ENCODE measurements at regions not wholly inside any gene's neighbourhood (a gene's known extent, or its start where the extent isn't known, plus 50 kb on each side); places are given as distances from the start of the nearest gene placed in this dataset.
A peak's percentile ranks its signal among the peaks of the same experiment; 100 is the strongest.

GRCh38 chr2:83587309-83587708 is 871.8 kb downstream of the SUCLG1 start:
- H3K27ac ChIP-seq (ENCODE audit: low read length): no peak overlapping the region
- no peak overlapping the region for H3K9ac ChIP-seq (ENCODE audit: low read length)
- H2AFZ ChIP-seq (ENCODE audit: low read length): no peak overlapping the region
- no peak overlapping the region for H3K4me3 ChIP-seq (ENCODE audit: low read length)
- no peak for DNase-seq
- H3K4me2 ChIP-seq (ENCODE audit: low read depth, low read length): no peak overlapping the region
- no peaks in the 10 kb centered on the region for H3K27me3 ChIP-seq (replicated peaks; ENCODE audit: insufficient read depth, low read length)
- no peaks in the 10 kb centered on the region for H3K36me3 ChIP-seq (replicated peaks; ENCODE audit: insufficient read depth, low read length)
- no peaks in the 10 kb centered on the region for H4K20me1 ChIP-seq (ENCODE audit: insufficient read depth, low read length)
- H3K4me1 ChIP-seq (ENCODE audit: low read length): no peaks in the 10 kb centered on the region
- no peaks in the 10 kb centered on the region for H3K79me2 ChIP-seq (ENCODE audit: low read length)
- no peaks in the 10 kb centered on the region for H3K9me2 ChIP-seq (replicated peaks; ENCODE audit: insufficient read depth, low read length)
- TF ChIP-seq, protein P1, sequence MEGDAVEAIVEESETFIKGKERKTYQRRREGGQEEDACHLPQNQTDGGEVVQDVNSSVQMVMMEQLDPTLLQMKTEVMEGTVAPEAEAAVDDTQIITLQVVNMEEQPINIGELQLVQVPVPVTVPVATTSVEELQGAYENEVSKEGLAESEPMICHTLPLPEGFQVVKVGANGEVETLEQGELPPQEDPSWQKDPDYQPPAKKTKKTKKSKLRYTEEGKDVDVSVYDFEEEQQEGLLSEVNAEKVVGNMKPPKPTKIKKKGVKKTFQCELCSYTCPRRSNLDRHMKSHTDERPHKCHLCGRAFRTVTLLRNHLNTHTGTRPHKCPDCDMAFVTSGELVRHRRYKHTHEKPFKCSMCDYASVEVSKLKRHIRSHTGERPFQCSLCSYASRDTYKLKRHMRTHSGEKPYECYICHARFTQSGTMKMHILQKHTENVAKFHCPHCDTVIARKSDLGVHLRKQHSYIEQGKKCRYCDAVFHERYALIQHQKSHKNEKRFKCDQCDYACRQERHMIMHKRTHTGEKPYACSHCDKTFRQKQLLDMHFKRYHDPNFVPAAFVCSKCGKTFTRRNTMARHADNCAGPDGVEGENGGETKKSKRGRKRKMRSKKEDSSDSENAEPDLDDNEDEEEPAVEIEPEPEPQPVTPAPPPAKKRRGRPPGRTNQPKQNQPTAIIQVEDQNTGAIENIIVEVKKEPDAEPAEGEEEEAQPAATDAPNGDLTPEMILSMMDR (IDR thresholded peaks at IDR 0.05; ENCODE audit: low read length): no peak
- no peaks in the 10 kb centered on the region for H3K9me3 ChIP-seq (replicated peaks; ENCODE audit: insufficient read depth, low read length)
- H3F3A ChIP-seq (ENCODE audit: insufficient read depth, low read length): no peaks in the 10 kb centered on the region

- DNase-seq: peak; percentile 13
- H3K4me2 ChIP-seq (ENCODE audit: low read depth, low read length): peak overlapping the region; percentile 33
Observed at GRCh38 chr2:83585250-83585649, 873.8 kb downstream of the SUCLG1 start.

GRCh38 chr2:83584672-83585071 is 874.4 kb downstream of the SUCLG1 start:
- no peak overlapping the region for H3K9ac ChIP-seq (ENCODE audit: low read length)
- H2AFZ ChIP-seq (ENCODE audit: low read length): peak overlapping the region; percentile 44

More at GRCh38 chr2:83585250-83585649, 873.8 kb downstream of the SUCLG1 start:
- H3K27ac ChIP-seq (ENCODE audit: low read length): no peak overlapping the region
- H3K4me1 ChIP-seq (ENCODE audit: low read length): no peaks in the 10 kb centered on the region
- H3K36me3 ChIP-seq (replicated peaks; ENCODE audit: insufficient read depth, low read length): no peaks in the 10 kb centered on the region
- no peaks in the 10 kb centered on the region for H4K20me1 ChIP-seq (ENCODE audit: insufficient read depth, low read length)
- H3K27me3 ChIP-seq (replicated peaks; ENCODE audit: insufficient read depth, low read length): no peaks in the 10 kb centered on the region
- TF ChIP-seq EZH2 (optimal IDR thresholded peaks at IDR 0.05; ENCODE audit: low read depth, low read length) (no peak), EZH2phosphoT487 (IDR thresholded peaks at IDR 0.05; ENCODE audit: low read length) (no peak)
- TF ChIP-seq, protein P1 (IDR thresholded peaks at IDR 0.05; ENCODE audit: low read length): no peak
- no peaks in the 10 kb centered on the region for H3K9me3 ChIP-seq (replicated peaks; ENCODE audit: insufficient read depth, low read length)
- no peaks in the 10 kb centered on the region for H3F3A ChIP-seq (ENCODE audit: insufficient read depth, low read length)
- no peak overlapping the region for H3K9ac ChIP-seq (ENCODE audit: low read length)
- H3K79me2 ChIP-seq (ENCODE audit: low read length): no peaks in the 10 kb centered on the region
- no peaks in the 10 kb centered on the region for H3K9me2 ChIP-seq (replicated peaks; ENCODE audit: insufficient read depth, low read length)
- peak overlapping the region; percentile 44 for H2AFZ ChIP-seq (ENCODE audit: low read length)
- peak overlapping the region; percentile 19; the same call in 1 of the 2 replicates for H3K4me3 ChIP-seq (ENCODE audit: low read length)

More at GRCh38 chr2:83584672-83585071, 874.4 kb downstream of the SUCLG1 start:
- Histone ChIP-seq H3K4me1 (ENCODE audit: low read length) (no peaks in the 10 kb centered on the region), H3K36me3 (replicated peaks; ENCODE audit: insufficient read depth, low read length) (no peaks in the 10 kb centered on the region), H3K9me2 (replicated peaks; ENCODE audit: insufficient read depth, low read length) (no peaks in the 10 kb centered on the region), H3F3A (ENCODE audit: insufficient read depth, low read length) (no peaks in the 10 kb centered on the region), H3K27ac (ENCODE audit: low read length) (no peak overlapping the region), H3K79me2 (ENCODE audit: low read length) (no peaks in the 10 kb centered on the region), H3K4me2 (ENCODE audit: low read depth, low read length) (peak overlapping the region; percentile 33), H3K9me3 (replicated peaks; ENCODE audit: insufficient read depth, low read length) (no peaks in the 10 kb centered on the region), H3K4me3 (ENCODE audit: low read length) (peak overlapping the region; percentile 19; the same call in 1 of the 2 replicates), H4K20me1 (ENCODE audit: insufficient read depth, low read length) (no peaks in the 10 kb centered on the region), H3K27me3 (replicated peaks; ENCODE audit: insufficient read depth, low read length) (no peaks in the 10 kb centered on the region)
- TF ChIP-seq, protein P1 (IDR thresholded peaks at IDR 0.05; ENCODE audit: low read length): no peak
- no peak for TF ChIP-seq EZH2phosphoT487 (IDR thresholded peaks at IDR 0.05; ENCODE audit: low read length)
- no peak for TF ChIP-seq EZH2 (optimal IDR thresholded peaks at IDR 0.05; ENCODE audit: low read depth, low read length)
- no peak for DNase-seq
